ENCODE measurements at regions not wholly inside any gene's neighbourhood (a gene's known extent, or its start where the extent isn't known, plus 50 kb on each side); places are given as distances from the start of the nearest gene placed in this dataset.
"Not testable (repeated sequence)": the region's sequence is repeated elsewhere in the genome, so short reads cannot be mapped to it uniquely, and the experiment has no call there.

DNA sequence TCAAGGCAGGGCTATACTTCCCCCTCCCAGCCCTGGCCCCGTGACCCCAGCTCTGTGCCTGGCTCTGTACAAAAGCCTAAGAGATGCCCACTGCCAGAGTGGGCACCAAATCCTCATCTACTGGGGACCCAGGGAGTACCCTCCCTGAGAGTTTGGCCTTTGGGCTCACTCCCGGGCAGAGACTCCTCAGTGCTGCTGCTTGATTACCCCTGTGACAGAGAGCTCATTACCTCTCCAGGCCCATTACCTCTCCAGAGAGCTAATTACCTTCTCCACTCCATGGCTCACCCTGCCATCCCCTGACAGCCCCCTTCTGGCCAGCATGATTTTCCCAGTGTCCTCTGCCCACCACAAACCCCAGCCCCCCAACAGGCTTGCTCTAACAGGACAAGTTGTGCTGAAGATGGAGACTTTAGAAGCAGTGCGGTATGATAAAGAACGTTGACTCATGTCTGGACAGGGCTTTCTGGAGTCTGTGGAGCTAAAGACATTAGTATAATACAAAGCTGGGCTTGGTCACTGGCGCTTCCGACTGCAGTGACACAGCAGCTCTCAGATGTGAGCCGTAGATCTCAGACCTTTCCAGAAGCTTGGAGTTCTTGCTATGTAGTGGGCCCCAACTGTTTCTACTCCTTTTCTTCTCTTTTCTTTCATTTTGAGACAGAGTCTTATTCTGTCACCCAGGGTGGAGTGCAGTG is 111.3 kb upstream of the KCTD7 start:
- DNase-seq (ENCODE audit: low read depth): no peak
- TF ChIP-seq CTCF (conservative IDR thresholded peaks at IDR 0.05; ENCODE audit: low read depth, low read length): no peak
- H3K4me3 ChIP-seq (ENCODE audit: low read length): no peak overlapping the region

GRCh38 chr7:66518151-66518691 is 110.5 kb upstream of the KCTD7 start:
- no peak for DNase-seq (ENCODE audit: low read depth)
- H3K4me3 ChIP-seq (ENCODE audit: low read length): no peak overlapping the region
- TF ChIP-seq CTCF (conservative IDR thresholded peaks at IDR 0.05; ENCODE audit: low read depth, low read length): no peak

GRCh38 chr7:66521675-66522074 is 107.0 kb upstream of the KCTD7 start:
- H3K4me3 ChIP-seq (ENCODE audit: low read length): no peak overlapping the region
- DNase-seq (ENCODE audit: low read depth): no peak
- TF ChIP-seq CTCF (conservative IDR thresholded peaks at IDR 0.05; ENCODE audit: low read depth, low read length): no peak

DNA sequence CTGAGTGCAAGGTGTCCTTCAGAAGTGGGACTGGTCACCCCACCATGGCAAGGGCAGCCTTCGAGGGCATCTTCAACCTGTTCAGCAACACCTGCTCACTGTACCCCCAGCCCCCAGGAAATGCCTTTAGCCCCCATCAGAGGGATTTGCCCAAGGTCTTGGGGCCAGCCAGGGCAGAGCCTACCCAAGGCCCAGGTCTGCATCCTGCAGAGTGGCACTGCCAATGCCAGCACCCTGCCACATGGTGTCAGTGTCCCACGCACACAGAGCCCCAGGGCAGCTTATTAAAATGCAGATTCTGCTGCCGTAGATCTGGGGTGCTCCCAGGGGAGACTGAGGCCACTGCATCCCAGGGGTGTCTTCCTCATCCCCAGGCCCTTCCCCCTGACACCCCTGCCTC is 106.2 kb upstream of the KCTD7 start:
- no peak overlapping the region for H3K4me3 ChIP-seq (ENCODE audit: low read length)
- TF ChIP-seq CTCF (conservative IDR thresholded peaks at IDR 0.05; ENCODE audit: low read depth, low read length): peak; percentile 56
- no peak for DNase-seq (ENCODE audit: low read depth)

DNA sequence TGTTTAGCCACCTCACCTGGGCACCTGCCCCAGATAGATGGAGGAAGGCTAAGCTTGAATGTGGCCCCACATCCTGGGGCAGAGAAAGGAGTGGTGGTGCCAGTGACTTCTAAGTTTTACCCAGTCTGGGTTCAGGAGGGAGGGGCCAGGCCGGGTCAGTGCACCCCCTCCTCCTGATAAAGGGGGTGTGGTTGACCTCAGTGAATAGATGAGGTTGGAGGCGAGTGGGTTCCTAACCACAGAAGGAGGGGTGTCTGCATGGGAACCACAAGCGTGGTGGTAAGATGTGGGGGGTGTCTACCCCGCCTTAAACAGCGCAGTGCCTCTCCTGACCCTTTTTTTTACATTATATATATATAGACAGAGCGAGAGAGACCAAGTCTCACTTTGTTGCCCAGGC is 105.3 kb upstream of the KCTD7 start:
- TF ChIP-seq CTCF (conservative IDR thresholded peaks at IDR 0.05; ENCODE audit: low read depth, low read length): no peak
- H3K4me3 ChIP-seq (ENCODE audit: low read length): no peak overlapping the region
- no peak for DNase-seq (ENCODE audit: low read depth)

GRCh38 chr7:66524738-66525137 is 103.9 kb upstream of the KCTD7 start:
- no peak for TF ChIP-seq CTCF (conservative IDR thresholded peaks at IDR 0.05; ENCODE audit: low read depth, low read length)
- no peak overlapping the region for H3K4me3 ChIP-seq (ENCODE audit: low read length)
- no peak for DNase-seq (ENCODE audit: low read depth)

GRCh38 chr7:66526782-66527181 is 101.9 kb upstream of the KCTD7 start:
- DNase-seq (ENCODE audit: low read depth); H3K4me3 ChIP-seq (ENCODE audit: low read length): not testable (repeated sequence)

All from retinal pigment epithelial cell (primary cell).